KMS-11 (cell line): ENCODE measurements at regions not wholly inside any gene's neighbourhood (a gene's known extent, or its start where the extent isn't known, plus 50 kb on each side); places are given as distances from the start of the nearest gene placed in this dataset.

Experiments
- H2AFZ ChIP-seq: fragments of 200-600 bp; sonication (generic); 2 replicates; pipeline ENCODE4 v1.6.1; 2016; ENCODE audit warnings: antibody characterized with exemption, mixed run types, low read depth
- H3K27ac ChIP-seq: fragments of 200-600 bp; sonication (generic); 2 replicates; pipeline ENCODE4 v1.6.1; 2016; ENCODE audit warnings: mild to moderate bottlenecking, mixed run types
- H3K27me3 ChIP-seq: fragments of 200-600 bp; sonication (generic); 2 replicates; pipeline ENCODE4 v1.6.1; 2017; ENCODE audit warnings: mild to moderate bottlenecking, low read depth, mixed run types, moderate library complexity; ENCODE audit not compliant: insufficient read depth
- H3K36me3 ChIP-seq: fragments of 200-600 bp; sonication (generic); 2 replicates; pipeline ENCODE4 v1.6.1; 2017; ENCODE audit warnings: mild to moderate bottlenecking, mixed run types; ENCODE audit not compliant: insufficient read depth
- H3K4me1 ChIP-seq: fragments of 200-600 bp; sonication (generic); 2 replicates; pipeline ENCODE4 v1.6.1; 2016; ENCODE audit warnings: mild to moderate bottlenecking, low read depth, mixed run types; ENCODE audit not compliant: poor library complexity, severe bottlenecking
- H3K4me2 ChIP-seq: fragments of 200-600 bp; sonication (generic); 2 replicates; pipeline ENCODE4 v1.7.0; 2016; ENCODE audit warnings: mild to moderate bottlenecking, mixed run types
- H3K4me3 ChIP-seq: fragments of 200-600 bp; sonication (generic); IDR thresholded peaks from 2 replicates; pipeline ENCODE4 v1.6.1; 2017; ENCODE audit warnings: low read depth, low read length, mixed read lengths; ENCODE audit not compliant: insufficient read depth
- H3K79me2 ChIP-seq: fragments of 200-600 bp; sonication (generic); 2 replicates; pipeline ENCODE4 v1.6.1; 2016; ENCODE audit warnings: low read depth, mixed run types; ENCODE audit not compliant: insufficient read depth
- H3K9ac ChIP-seq: fragments of 200-600 bp; sonication (generic); 2 replicates; pipeline ENCODE4 v1.6.1; 2016; ENCODE audit warnings: mild to moderate bottlenecking, mixed run types
- H4K20me1 ChIP-seq: fragments of 200-600 bp; sonication (generic); 2 replicates; pipeline ENCODE4 v1.6.1; 2016; ENCODE audit warnings: mild to moderate bottlenecking, mixed run types; ENCODE audit not compliant: insufficient read depth
- TF ChIP-seq, protein P1 (sequence below): fragments of 200-600 bp; sonication (generic); conservative IDR thresholded peaks from 2 replicates; pipeline ENCODE4 v1.6.1; 2017; ENCODE audit warnings: low read depth, mild to moderate bottlenecking, antibody characterized with exemption, low read length, moderate library complexity, mixed read lengths

DNA sequence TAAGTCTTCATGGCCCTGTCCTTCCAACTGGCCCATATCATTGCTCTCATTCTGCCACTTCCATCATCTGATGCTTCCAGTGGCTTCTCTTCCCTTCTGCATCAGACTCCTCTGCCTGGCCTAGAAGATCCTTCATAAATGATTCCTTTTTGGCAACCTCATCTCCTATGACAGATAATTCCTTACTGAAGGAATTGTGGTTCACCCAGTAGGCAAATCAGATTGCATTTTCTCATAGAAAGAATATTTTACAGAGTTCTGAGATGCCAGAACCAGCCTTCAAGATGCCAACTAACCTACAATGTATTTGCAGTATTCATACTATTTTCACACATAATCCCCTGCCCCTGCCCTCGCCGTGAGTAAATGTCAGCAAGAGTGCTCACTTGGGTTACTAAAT, 423.0 kb upstream of the TGFBR2 start:
- Histone ChIP-seq H3K27me3 (no peaks in the 10 kb centered on the region), H3K27ac (no peak overlapping the region), H3K4me3 (no peak overlapping the region), H3K4me2 (no peak overlapping the region), H2AFZ (no peak overlapping the region), H4K20me1 (no peaks in the 10 kb centered on the region), H3K4me1 (no peaks in the 10 kb centered on the region), H3K9ac (no peak overlapping the region), H3K79me2 (no peaks in the 10 kb centered on the region), H3K36me3 (no peaks in the 10 kb centered on the region)
- TF ChIP-seq, protein P1, sequence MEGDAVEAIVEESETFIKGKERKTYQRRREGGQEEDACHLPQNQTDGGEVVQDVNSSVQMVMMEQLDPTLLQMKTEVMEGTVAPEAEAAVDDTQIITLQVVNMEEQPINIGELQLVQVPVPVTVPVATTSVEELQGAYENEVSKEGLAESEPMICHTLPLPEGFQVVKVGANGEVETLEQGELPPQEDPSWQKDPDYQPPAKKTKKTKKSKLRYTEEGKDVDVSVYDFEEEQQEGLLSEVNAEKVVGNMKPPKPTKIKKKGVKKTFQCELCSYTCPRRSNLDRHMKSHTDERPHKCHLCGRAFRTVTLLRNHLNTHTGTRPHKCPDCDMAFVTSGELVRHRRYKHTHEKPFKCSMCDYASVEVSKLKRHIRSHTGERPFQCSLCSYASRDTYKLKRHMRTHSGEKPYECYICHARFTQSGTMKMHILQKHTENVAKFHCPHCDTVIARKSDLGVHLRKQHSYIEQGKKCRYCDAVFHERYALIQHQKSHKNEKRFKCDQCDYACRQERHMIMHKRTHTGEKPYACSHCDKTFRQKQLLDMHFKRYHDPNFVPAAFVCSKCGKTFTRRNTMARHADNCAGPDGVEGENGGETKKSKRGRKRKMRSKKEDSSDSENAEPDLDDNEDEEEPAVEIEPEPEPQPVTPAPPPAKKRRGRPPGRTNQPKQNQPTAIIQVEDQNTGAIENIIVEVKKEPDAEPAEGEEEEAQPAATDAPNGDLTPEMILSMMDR: no peak

- Histone ChIP-seq H3K4me1 (no peaks in the 10 kb centered on the region), H3K79me2 (no peaks in the 10 kb centered on the region), H3K4me2 (no peak overlapping the region), H3K9ac (no peak overlapping the region), H3K27ac (no peak overlapping the region), H4K20me1 (no peaks in the 10 kb centered on the region), H3K27me3 (no peaks in the 10 kb centered on the region), H2AFZ (no peak overlapping the region), H3K36me3 (no peaks in the 10 kb centered on the region), H3K4me3 (no peak overlapping the region)
- TF ChIP-seq, protein P1: no peak
These were observed 422.1 kb upstream of the TGFBR2 start for GRCh38 chr3:30184091-30184810.

DNA sequence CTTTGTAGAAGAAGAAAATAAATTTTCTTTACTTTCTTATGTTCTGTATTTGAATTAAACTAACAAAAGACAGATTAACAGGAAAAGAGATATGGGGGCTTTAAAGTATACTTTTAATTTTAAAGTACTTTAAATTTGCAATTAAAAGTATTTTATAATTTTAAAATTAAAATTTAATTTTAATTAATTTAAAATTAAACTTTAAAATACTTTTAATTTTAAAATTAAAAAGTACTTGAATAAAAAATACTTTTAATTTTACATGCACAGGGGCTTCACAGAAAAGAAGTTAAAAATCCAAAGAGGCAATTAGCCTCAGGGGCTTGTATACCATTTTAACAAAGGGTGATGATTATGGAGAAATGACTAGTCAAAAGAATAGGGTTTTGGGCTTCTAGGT, 420.5 kb upstream of the TGFBR2 start:
- no peak overlapping the region for H2AFZ ChIP-seq
- H3K4me1 ChIP-seq: no peaks in the 10 kb centered on the region
- no peaks in the 10 kb centered on the region for H4K20me1 ChIP-seq
- TF ChIP-seq, protein P1: no peak
- no peaks in the 10 kb centered on the region for H3K79me2 ChIP-seq
- no peak overlapping the region for H3K4me3 ChIP-seq
- no peaks in the 10 kb centered on the region for H3K36me3 ChIP-seq
- no peak overlapping the region for H3K4me2 ChIP-seq
- no peaks in the 10 kb centered on the region for H3K27me3 ChIP-seq
- no peak overlapping the region for H3K9ac ChIP-seq
- H3K27ac ChIP-seq: no peak overlapping the region

DNA sequence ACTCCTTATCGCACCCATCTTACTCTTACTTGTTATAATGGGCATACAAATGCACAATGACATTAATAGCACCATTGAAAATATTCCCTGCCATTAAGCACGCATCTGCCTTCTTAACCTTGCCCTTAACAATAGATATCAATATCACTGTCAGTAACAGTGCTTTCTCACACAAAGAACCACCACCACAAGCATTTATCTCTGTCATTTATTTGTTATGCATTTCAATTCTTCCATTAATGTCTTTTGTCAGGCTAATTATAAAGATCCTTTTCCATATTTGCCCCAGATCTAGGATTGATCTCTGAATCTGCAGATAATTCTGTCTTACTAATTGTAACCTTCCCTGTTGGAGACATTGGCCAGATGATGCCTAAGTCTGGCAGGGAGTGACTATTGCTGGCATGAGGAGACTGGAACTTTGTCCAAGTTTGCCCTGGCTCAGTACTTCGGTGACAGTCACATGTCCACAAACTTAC, 419.6 kb upstream of the TGFBR2 start:
- Histone ChIP-seq H3K27me3 (no peaks in the 10 kb centered on the region), H3K79me2 (no peaks in the 10 kb centered on the region), H3K4me2 (no peak overlapping the region), H3K27ac (no peak overlapping the region), H3K36me3 (no peaks in the 10 kb centered on the region), H3K4me3 (no peak overlapping the region), H2AFZ (no peak overlapping the region), H4K20me1 (no peaks in the 10 kb centered on the region), H3K9ac (no peak overlapping the region), H3K4me1 (no peaks in the 10 kb centered on the region)
- TF ChIP-seq, protein P1: no peak
